ENCODE measurements at regions not wholly inside any gene's neighbourhood (a gene's known extent, or its start where the extent isn't known, plus 50 kb on each side); places are given as distances from the start of the nearest gene placed in this dataset.

DNA sequence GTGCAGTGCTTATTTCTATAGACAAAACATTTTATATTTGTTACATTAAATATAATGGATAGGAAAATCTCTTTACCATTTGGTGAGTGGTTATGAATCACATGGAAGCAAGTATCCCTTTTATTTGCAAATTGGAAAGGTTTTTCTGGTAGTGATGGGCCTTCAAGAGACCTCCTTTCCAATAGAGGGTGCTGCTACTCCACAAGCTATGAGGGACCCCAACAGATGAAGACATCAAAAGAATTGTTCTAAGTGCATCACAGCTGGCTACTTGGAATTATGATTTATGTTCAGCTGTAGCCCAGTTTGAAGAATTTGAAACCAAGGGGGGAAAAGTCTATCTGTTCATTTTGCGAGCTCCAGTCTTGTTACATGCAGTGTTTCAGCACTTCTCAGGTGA is 493.7 kb upstream of the SGCD start:
- DNase-seq (ENCODE audit: low read depth) = no peak
- H3K4me3 ChIP-seq (ENCODE audit: control insufficient read depth, low read depth, low read length) = no peak overlapping the region
- TF ChIP-seq, protein P1, sequence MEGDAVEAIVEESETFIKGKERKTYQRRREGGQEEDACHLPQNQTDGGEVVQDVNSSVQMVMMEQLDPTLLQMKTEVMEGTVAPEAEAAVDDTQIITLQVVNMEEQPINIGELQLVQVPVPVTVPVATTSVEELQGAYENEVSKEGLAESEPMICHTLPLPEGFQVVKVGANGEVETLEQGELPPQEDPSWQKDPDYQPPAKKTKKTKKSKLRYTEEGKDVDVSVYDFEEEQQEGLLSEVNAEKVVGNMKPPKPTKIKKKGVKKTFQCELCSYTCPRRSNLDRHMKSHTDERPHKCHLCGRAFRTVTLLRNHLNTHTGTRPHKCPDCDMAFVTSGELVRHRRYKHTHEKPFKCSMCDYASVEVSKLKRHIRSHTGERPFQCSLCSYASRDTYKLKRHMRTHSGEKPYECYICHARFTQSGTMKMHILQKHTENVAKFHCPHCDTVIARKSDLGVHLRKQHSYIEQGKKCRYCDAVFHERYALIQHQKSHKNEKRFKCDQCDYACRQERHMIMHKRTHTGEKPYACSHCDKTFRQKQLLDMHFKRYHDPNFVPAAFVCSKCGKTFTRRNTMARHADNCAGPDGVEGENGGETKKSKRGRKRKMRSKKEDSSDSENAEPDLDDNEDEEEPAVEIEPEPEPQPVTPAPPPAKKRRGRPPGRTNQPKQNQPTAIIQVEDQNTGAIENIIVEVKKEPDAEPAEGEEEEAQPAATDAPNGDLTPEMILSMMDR (conservative IDR thresholded peaks at IDR 0.05; ENCODE audit: control insufficient read depth, insufficient read depth, low read depth, low read length) = no peak

DNA sequence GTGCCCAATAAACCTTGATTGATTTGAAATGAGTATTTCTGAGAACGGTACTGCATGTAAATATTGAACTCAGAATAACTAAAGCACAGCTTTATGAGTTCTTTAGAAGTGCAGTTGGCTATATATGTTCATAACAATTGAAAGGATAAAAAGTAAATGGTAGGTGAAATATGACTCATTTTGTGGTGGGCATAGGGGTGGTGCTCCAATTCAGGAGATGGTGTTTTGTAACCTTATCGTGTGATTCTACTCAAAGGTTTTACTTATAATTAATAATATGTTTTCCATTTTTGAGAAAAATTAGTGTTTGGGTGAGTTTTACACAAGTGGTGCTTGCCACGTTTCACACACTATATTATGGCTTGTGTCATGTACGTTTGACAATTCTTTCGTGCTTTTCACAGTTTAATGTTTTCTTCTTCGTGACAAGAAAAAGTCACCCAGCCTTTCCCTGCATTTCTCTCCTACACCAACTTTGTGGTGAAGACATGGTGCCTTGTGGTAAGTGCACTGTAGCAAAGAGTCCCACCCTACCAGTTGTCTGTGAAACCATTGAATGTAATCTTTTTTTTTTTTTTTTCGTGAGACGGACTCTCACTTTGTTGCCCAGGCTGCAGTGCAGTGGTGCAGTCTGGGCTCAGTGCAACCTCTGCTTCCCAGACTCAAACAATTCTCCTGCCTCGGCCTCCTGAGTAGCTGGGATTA is 492.5 kb upstream of the SGCD start:
- TF ChIP-seq, protein P1 (conservative IDR thresholded peaks at IDR 0.05; ENCODE audit: control insufficient read depth, insufficient read depth, low read depth, low read length) = no peak
- H3K4me3 ChIP-seq (ENCODE audit: control insufficient read depth, low read depth, low read length) = no peak overlapping the region
- DNase-seq (ENCODE audit: low read depth) = no peak

DNA sequence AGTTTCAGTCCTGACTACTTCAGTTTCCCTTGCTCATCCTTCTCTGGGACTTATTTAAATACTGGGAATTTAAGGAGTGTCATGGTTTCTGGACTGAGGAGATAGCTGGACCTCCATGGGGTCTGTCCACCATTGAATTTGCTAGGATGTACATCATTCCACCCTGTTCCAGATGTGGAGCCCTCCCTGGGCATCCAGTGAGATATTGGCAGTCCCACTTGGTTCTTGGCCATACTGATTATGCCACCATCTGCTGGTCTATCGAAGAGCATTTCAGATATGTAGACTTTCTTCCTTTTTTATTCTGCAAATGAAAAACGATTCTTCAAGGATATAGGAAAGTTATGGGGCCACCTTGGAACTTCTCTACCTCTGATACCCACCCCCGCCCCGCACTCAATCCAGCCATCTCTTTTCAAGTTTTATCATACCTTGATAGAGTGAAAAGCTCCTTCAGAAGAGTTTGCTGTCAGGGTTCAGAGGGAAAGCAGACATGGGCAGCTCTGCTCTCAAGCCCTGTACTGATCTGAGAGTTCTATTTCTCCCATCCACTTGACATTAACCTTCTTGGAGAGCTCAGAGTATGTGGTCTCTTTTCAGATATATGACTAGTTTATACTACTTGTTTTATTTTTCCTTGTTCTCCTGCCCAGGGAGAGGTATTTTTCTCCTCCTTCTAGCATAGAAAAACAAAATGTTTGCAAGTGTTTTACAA is 490.7 kb upstream of the SGCD start:
- TF ChIP-seq, protein P1 (conservative IDR thresholded peaks at IDR 0.05; ENCODE audit: control insufficient read depth, insufficient read depth, low read depth, low read length) = no peak
- no peak overlapping the region for H3K4me3 ChIP-seq (ENCODE audit: control insufficient read depth, low read depth, low read length)
- DNase-seq (ENCODE audit: low read depth) = no peak

DNA sequence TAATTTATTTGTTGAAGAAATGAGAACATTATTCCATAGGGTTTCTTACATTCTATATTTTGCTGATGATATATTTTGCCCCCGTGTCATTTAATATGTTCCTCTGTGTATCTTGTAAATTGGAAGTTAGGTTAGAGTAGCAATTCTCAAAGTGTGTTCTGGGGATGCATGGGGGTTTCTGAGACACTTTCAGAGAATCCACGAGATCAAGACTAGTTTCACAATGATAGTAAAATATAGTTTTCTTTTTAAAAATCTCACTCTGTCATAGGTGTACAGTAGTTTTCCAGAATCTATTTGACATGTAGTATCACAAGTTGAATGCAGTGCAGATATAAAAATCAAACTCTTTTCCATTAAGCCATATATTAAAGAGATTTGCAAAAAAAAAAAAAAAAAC is 488.6 kb upstream of the SGCD start:
- H3K4me3 ChIP-seq (ENCODE audit: control insufficient read depth, low read depth, low read length) = no peak overlapping the region
- TF ChIP-seq, protein P1 (conservative IDR thresholded peaks at IDR 0.05; ENCODE audit: control insufficient read depth, insufficient read depth, low read depth, low read length) = no peak
- no peak for DNase-seq (ENCODE audit: low read depth)

DNA sequence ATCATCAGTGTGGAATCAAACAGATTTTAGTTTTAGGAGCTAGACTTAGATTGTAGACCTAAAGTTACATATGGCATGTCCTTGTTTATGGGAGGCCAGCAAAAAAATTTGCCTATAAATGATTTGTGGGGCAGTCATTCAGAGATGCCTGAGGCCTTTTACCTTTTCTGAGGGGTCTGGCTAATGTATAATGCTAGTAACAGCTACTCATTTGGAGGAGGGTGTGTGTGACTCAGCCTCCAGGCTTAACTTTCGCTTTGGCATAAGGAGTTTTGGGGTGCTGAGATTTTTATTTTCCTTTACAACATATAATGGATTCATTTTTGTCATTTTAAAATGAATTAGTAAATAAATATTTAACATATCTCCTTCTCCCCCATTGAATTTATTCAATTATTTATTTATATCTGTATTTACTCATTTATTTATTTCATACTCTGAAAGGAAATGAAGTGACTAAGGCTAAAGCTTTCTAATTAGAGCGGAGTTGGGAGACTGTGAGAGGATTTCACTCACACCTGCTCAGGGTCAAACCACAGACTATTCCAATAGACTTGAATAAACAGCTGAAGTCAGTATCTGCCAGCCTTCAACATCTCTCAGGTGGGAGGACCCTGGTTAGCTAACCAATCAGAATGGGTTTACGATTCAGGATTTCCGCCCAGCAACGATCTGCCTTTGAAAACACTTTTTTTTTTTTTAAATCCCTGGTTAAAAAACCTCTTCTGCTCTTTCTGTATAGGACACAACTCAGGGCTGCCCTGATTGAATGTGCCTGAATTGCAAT is 487.5 kb upstream of the SGCD start:
- no peak for DNase-seq (ENCODE audit: low read depth)
- no peak overlapping the region for H3K4me3 ChIP-seq (ENCODE audit: control insufficient read depth, low read depth, low read length)
- TF ChIP-seq, protein P1 (conservative IDR thresholded peaks at IDR 0.05; ENCODE audit: control insufficient read depth, insufficient read depth, low read depth, low read length) = no peak

DNA sequence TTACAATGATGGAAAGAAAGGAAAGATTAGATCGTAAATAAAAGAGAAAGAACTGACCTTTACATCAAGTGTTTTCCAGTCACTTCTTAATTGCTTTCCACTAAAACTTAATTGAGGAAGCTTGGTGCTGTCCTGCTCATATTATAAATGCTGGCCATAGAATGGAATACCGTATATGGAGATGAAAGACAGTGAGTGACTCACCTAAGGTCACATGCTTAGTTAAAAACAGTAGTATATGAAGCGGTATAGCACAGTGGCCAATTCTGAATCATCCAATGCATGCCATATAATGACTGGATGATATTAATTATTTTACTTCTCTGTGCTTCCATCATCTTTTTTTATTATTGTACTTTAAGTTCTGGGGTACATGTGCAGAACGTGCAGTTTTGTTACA is 482.4 kb upstream of the SGCD start:
- TF ChIP-seq, protein P1 (conservative IDR thresholded peaks at IDR 0.05; ENCODE audit: control insufficient read depth, insufficient read depth, low read depth, low read length) = no peak
- no peak for DNase-seq (ENCODE audit: low read depth)
- H3K4me3 ChIP-seq (ENCODE audit: control insufficient read depth, low read depth, low read length) = no peak overlapping the region
